ENCODE measurements at regions not wholly inside any gene's neighbourhood (a gene's known extent, or its start where the extent isn't known, plus 50 kb on each side); places are given as distances from the start of the nearest gene placed in this dataset.

- Mint-ChIP-seq H3K4me1 (peaks cover 11% of the 10 kb centered on the region), H3K9me3 (no peaks in the 10 kb centered on the region), H3K27me3 (peaks cover 18% of the 10 kb centered on the region), H3K4me3 (no peak overlapping the region), H3K36me3 (ENCODE audit: low read depth) (no peaks in the 10 kb centered on the region), H3K27ac (no peak overlapping the region)
- no peak for ATAC-seq (replicated peaks)
Observed at GRCh38 chr2:242024751-242025355, 155.3 kb downstream of the RTP5 start.

GRCh38 chr2:242027676-242028450, 158.3 kb downstream of the RTP5 start:
- Mint-ChIP-seq H3K36me3 (ENCODE audit: low read depth) (no peaks in the 10 kb centered on the region), H3K4me3 (no peak overlapping the region), H3K27ac (no peak overlapping the region), H3K4me1 (peaks cover 33% of the 10 kb centered on the region), H3K9me3 (no peaks in the 10 kb centered on the region), H3K27me3 (peaks cover 14% of the 10 kb centered on the region)
- no peak for ATAC-seq (replicated peaks)

GRCh38 chr2:242029422-242030225, 160.1 kb downstream of the RTP5 start:
- Mint-ChIP-seq H3K9me3 (no peaks in the 10 kb centered on the region), H3K27ac (no peak overlapping the region), H3K36me3 (ENCODE audit: low read depth) (no peaks in the 10 kb centered on the region)

GRCh38 chr2:242030226-242030575, 160.7 kb downstream of the RTP5 start:
- Mint-ChIP-seq H3K27me3 (peaks cover 6% of the 10 kb centered on the region), H3K4me1 (peaks cover 33% of the 10 kb centered on the region), H3K27ac (no peak overlapping the region), H3K36me3 (ENCODE audit: low read depth) (no peaks in the 10 kb centered on the region), H3K4me3 (peak overlapping the region; percentile 33), H3K9me3 (no peaks in the 10 kb centered on the region)
- no peak for ATAC-seq (replicated peaks)

More at GRCh38 chr2:242029422-242030225, 160.1 kb downstream of the RTP5 start:
- ATAC-seq (replicated peaks) = no peak
- peak overlapping the region; percentile 33 for H3K4me3 Mint-ChIP-seq
- H3K27me3 Mint-ChIP-seq = peaks cover 11% of the 10 kb centered on the region
- H3K4me1 Mint-ChIP-seq = peaks cover 33% of the 10 kb centered on the region

- Mint-ChIP-seq H3K27me3 (peaks cover 3% of the 10 kb centered on the region), H3K9me3 (no peaks in the 10 kb centered on the region), H3K4me1 (peaks cover 33% of the 10 kb centered on the region), H3K36me3 (ENCODE audit: low read depth) (no peaks in the 10 kb centered on the region), H3K4me3 (peak overlapping the region; percentile 73), H3K27ac (no peak overlapping the region)
- ATAC-seq (replicated peaks) = no peak
Observed at GRCh38 chr2:242030858-242031257, 161.3 kb downstream of the RTP5 start.

GRCh38 chr2:242031481-242032019, 162.0 kb downstream of the RTP5 start:
- Mint-ChIP-seq H3K9me3 (no peaks in the 10 kb centered on the region), H3K4me1 (peaks cover 33% of the 10 kb centered on the region), H3K27ac (peak overlapping the region; percentile 13), H3K27me3 (peaks cover 3% of the 10 kb centered on the region), H3K4me3 (peak overlapping the region; percentile 73), H3K36me3 (ENCODE audit: low read depth) (no peaks in the 10 kb centered on the region)
- ATAC-seq (replicated peaks) = peak; percentile 94

- Mint-ChIP-seq H3K27me3 (peaks cover 3% of the 10 kb centered on the region), H3K9me3 (no peaks in the 10 kb centered on the region), H3K36me3 (ENCODE audit: low read depth) (no peaks in the 10 kb centered on the region), H3K4me1 (peaks cover 33% of the 10 kb centered on the region), H3K27ac (no peak overlapping the region), H3K4me3 (no peak overlapping the region)
- no peak for ATAC-seq (replicated peaks)
Observed at GRCh38 chr2:242032780-242033656, 163.5 kb downstream of the RTP5 start.

- H3K4me1 Mint-ChIP-seq = peaks cover 32% of the 10 kb centered on the region
Observed at GRCh38 chr2:242034138-242034537, 164.6 kb downstream of the RTP5 start.

GRCh38 chr2:242034996-242035814, 165.7 kb downstream of the RTP5 start:
- no peak overlapping the region for H3K27ac Mint-ChIP-seq
- no peak for ATAC-seq (replicated peaks)
- no peaks in the 10 kb centered on the region for H3K9me3 Mint-ChIP-seq
- H3K4me3 Mint-ChIP-seq = no peak overlapping the region
- H3K4me1 Mint-ChIP-seq = peaks cover 22% of the 10 kb centered on the region
- H3K27me3 Mint-ChIP-seq = peaks cover 12% of the 10 kb centered on the region
- no peaks in the 10 kb centered on the region for H3K36me3 Mint-ChIP-seq (ENCODE audit: low read depth)

More at GRCh38 chr2:242034138-242034537, 164.6 kb downstream of the RTP5 start:
- Mint-ChIP-seq H3K27ac (no peak overlapping the region), H3K27me3 (peaks cover 9% of the 10 kb centered on the region), H3K9me3 (no peaks in the 10 kb centered on the region), H3K4me3 (no peak overlapping the region), H3K36me3 (ENCODE audit: low read depth) (no peaks in the 10 kb centered on the region)
- no peak for ATAC-seq (replicated peaks)

- H3K4me3 Mint-ChIP-seq = no peak overlapping the region
- no peaks in the 10 kb centered on the region for H3K36me3 Mint-ChIP-seq (ENCODE audit: low read depth)
- peaks cover 16% of the 10 kb centered on the region for H3K4me1 Mint-ChIP-seq
- H3K27ac Mint-ChIP-seq = no peak overlapping the region
- no peaks in the 10 kb centered on the region for H3K9me3 Mint-ChIP-seq
- ATAC-seq (replicated peaks) = no peak
- peaks cover 10% of the 10 kb centered on the region for H3K27me3 Mint-ChIP-seq
Observed at GRCh38 chr2:242035858-242036652, 166.5 kb downstream of the RTP5 start.

- ATAC-seq (replicated peaks) = no peak
- Mint-ChIP-seq H3K9me3 (no peaks in the 10 kb centered on the region), H3K4me3 (no peak overlapping the region), H3K27me3 (peaks cover 14% of the 10 kb centered on the region), H3K36me3 (ENCODE audit: low read depth) (no peaks in the 10 kb centered on the region), H3K27ac (no peak overlapping the region), H3K4me1 (peaks cover 11% of the 10 kb centered on the region)
Observed at GRCh38 chr2:242036653-242036950, 167.1 kb downstream of the RTP5 start.

- Mint-ChIP-seq H3K27ac (no peak overlapping the region), H3K9me3 (no peaks in the 10 kb centered on the region), H3K36me3 (ENCODE audit: low read depth) (no peaks in the 10 kb centered on the region), H3K4me3 (no peak overlapping the region), H3K4me1 (peaks cover 4% of the 10 kb centered on the region), H3K27me3 (peaks cover 20% of the 10 kb centered on the region)
- peak; percentile 49 for ATAC-seq (replicated peaks)
Observed at GRCh38 chr2:242038166-242038927, 168.8 kb downstream of the RTP5 start.

Measured in activated T-helper 17 cell treated with anti-CD3 and anti-CD28 coated beads, Interleukin-2, amount 50 U/mL, for 72 hours (primary cell).